CD4-positive, alpha-beta T cell (primary cell): ENCODE measurements at regions not wholly inside any gene's neighbourhood (a gene's known extent, or its start where the extent isn't known, plus 50 kb on each side); places are given as distances from the start of the nearest gene placed in this dataset.

ENCODE experiments used
- ATAC-seq: fragments of 200-7000 bp; cut with Tn5 transposase; one replicate; pipeline ENCODE4 v1.10.0; 2022; ENCODE audit warnings: mild to moderate bottlenecking; ENCODE audit not compliant: poor library complexity
- CTCF ChIA-PET: fragments of 350-600 bp; sonication (Branson Sonifier 250); formaldehyde crosslinking; loops from one replicate; lab custom pipeline; 2021; ENCODE audit warnings: antibody characterized with exemption, inconsistent platforms; lab: Charles Lee
- POLR2A ChIA-PET: fragments of 350-600 bp; sonication (Branson Sonifier 250); formaldehyde crosslinking; loops from one replicate; lab custom pipeline; 2021; ENCODE audit warnings: antibody characterized with exemption, inconsistent platforms; lab: Charles Lee
- DNase-seq, 14 experiments: peaks; one replicate each; pipeline ENCODE4 v3.0.0-alpha.2; 2013 to 2020; ENCODE audit warnings: mixed read lengths in 2 of 14
- H3K27ac ChIP-seq, 2 donors: one replicate each; pipeline versions ENCODE4 v1.5.1 to v1.7.0; 2013; ENCODE audit warnings: low read length in 2 of 2, low read depth in 1 of 2, mild to moderate bottlenecking in 1 of 2
- H3K27me3 ChIP-seq, 2 experiments: 1 replicate in 1 of 2; 2 replicates in 1 of 2; pipeline versions ENCODE4 v1.6.1 to v1.7.0; 2013; ENCODE audit warnings: low read length in 2 of 2, control low read depth in 1 of 2, mild to moderate bottlenecking in 1 of 2, moderate library complexity in 1 of 2; ENCODE audit not compliant: insufficient read depth in 2 of 2, control insufficient read depth in 1 of 2
- H3K36me3 ChIP-seq: one replicate; pipeline ENCODE4 v1.6.1; 2013; ENCODE audit warnings: low read length, control low read depth; ENCODE audit not compliant: insufficient read depth
- H3K4me1 ChIP-seq: one replicate; pipeline ENCODE4 v1.6.1; 2013; ENCODE audit warnings: low read length, control low read depth; ENCODE audit not compliant: insufficient read depth
- H3K4me3 ChIP-seq: one replicate; pipeline ENCODE4 v1.5.1; 2013; ENCODE audit warnings: mild to moderate bottlenecking, low read length, moderate library complexity
- H3K9me3 ChIP-seq, 2 experiments: 1 replicate in 1 of 2; 2 replicates in 1 of 2; pipeline versions ENCODE4 v1.6.1 to v1.7.0; 2013; ENCODE audit warnings: low read length in 2 of 2, mild to moderate bottlenecking in 2 of 2, control low read depth in 1 of 2, moderate library complexity in 1 of 2; ENCODE audit not compliant: control insufficient read depth in 1 of 2, insufficient read depth in 1 of 2
- H3K27ac Mint-ChIP-seq: one replicate; pipeline ENCODE4 v1.8.0; 2020; ENCODE audit warnings: mixed read lengths
- H3K27me3 Mint-ChIP-seq: one replicate; pipeline ENCODE4 v1.8.0; 2021; ENCODE audit warnings: mixed read lengths
- H3K36me3 Mint-ChIP-seq: one replicate; pipeline ENCODE4 v1.8.0; 2021; ENCODE audit warnings: low read depth, mixed read lengths
- H3K4me1 Mint-ChIP-seq: one replicate; pipeline ENCODE4 v1.8.0; 2021; ENCODE audit warnings: low read depth, mixed read lengths
- H3K4me3 Mint-ChIP-seq: one replicate; pipeline ENCODE4 v1.8.0; 2020; ENCODE audit warnings: mild to moderate bottlenecking, mixed read lengths
- H3K9me3 Mint-ChIP-seq: one replicate; pipeline ENCODE4 v1.8.0; 2020; ENCODE audit warnings: mixed read lengths
- intact Hi-C, 2 experiments: fragments of 100-400 bp; cut with DNase I in 1 of 2; cut with micrococcal nuclease in 1 of 2; formaldehyde crosslinking; loops; one replicate each; pipeline versions ENCODE4 v1.15.1 to v1.9.0; 2023 to 2025; cut with DNase I, micrococcal nuclease
- TF ChIP-seq, protein P1 (sequence below): fragments of 200-600 bp; IDR thresholded peaks from one replicate; pipeline ENCODE4 v1.8.0; 2022; ENCODE audit warnings: antibody characterized with exemption, mild to moderate bottlenecking

DNA sequence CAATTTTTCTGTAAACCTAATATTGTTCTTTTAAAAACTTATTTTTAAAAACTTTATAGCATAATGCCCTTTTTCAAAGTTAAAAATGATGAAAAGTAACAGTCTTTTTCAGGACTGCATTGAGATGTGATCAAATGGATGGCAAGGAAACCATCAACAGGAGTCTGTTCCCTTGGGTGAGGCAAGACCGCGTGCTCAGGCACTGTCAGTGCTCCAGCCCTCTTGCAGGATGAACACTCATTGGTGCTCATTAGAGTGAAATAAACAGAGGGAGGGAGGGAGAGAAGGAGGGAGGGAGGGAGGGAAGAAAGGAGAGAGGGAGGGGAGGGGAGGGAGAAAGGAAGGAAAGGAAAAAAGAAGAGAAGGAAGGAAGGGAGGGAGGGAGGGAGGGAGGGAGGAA is 145.7 kb upstream of the CHST15 start:
- Mint-ChIP-seq H3K27ac (no peak overlapping the region), H3K27me3 (no peaks in the 10 kb centered on the region), H3K36me3 (no peaks in the 10 kb centered on the region), H3K4me1 (no peaks in the 10 kb centered on the region), H3K9me3 (no peaks in the 10 kb centered on the region), H3K4me3 (no peak overlapping the region)
- no peak for DNase-seq
- no peak for ATAC-seq
- ChIA-PET CTCF (no interaction called here), POLR2A (interaction anchor here (1.1 kb wide), 1 partner anchor 17 kb away, joined by 3 read pairs; no protein-coding TSS in a partner anchor)
- Histone ChIP-seq H3K36me3 (no peaks in the 10 kb centered on the region), H3K27me3 (no peaks in the 10 kb centered on the region), H3K4me1 (no peaks in the 10 kb centered on the region), H3K4me3 (no peak overlapping the region), H3K27ac (no peak overlapping the region), H3K9me3 (peaks cover 0 to 3% of the 10 kb centered on the region in 2 experiments)
- TF ChIP-seq, protein P1, sequence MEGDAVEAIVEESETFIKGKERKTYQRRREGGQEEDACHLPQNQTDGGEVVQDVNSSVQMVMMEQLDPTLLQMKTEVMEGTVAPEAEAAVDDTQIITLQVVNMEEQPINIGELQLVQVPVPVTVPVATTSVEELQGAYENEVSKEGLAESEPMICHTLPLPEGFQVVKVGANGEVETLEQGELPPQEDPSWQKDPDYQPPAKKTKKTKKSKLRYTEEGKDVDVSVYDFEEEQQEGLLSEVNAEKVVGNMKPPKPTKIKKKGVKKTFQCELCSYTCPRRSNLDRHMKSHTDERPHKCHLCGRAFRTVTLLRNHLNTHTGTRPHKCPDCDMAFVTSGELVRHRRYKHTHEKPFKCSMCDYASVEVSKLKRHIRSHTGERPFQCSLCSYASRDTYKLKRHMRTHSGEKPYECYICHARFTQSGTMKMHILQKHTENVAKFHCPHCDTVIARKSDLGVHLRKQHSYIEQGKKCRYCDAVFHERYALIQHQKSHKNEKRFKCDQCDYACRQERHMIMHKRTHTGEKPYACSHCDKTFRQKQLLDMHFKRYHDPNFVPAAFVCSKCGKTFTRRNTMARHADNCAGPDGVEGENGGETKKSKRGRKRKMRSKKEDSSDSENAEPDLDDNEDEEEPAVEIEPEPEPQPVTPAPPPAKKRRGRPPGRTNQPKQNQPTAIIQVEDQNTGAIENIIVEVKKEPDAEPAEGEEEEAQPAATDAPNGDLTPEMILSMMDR = no peak
- intact Hi-C loops = no loop called here

GRCh38 chr10:124238367-124238766 is 145.0 kb upstream of the CHST15 start:
- H3K27me3 ChIP-seq = no peaks in the 10 kb centered on the region
- ChIA-PET POLR2A (interaction anchor here (1.1 kb wide), 1 partner anchor 17 kb away, joined by 3 read pairs; no protein-coding TSS in a partner anchor), CTCF (no interaction called here)
- no peaks in the 10 kb centered on the region for H3K4me1 Mint-ChIP-seq
- no peaks in the 10 kb centered on the region for H3K4me1 ChIP-seq
- no peak overlapping the region for H3K27ac ChIP-seq
- DNase-seq (no peak), ATAC-seq (no peak)
- no peaks in the 10 kb centered on the region for H3K36me3 ChIP-seq
- H3K27ac Mint-ChIP-seq = no peak overlapping the region
- TF ChIP-seq, protein P1 = no peak
- H3K27me3 Mint-ChIP-seq = no peaks in the 10 kb centered on the region
- no peak overlapping the region for H3K4me3 ChIP-seq
- H3K9me3 ChIP-seq = peaks cover 0 to 9% of the 10 kb centered on the region in 2 experiments
- H3K4me3 Mint-ChIP-seq = no peak overlapping the region
- no peaks in the 10 kb centered on the region for H3K9me3 Mint-ChIP-seq
- intact Hi-C loops = no loop called here
- no peaks in the 10 kb centered on the region for H3K36me3 Mint-ChIP-seq

DNA sequence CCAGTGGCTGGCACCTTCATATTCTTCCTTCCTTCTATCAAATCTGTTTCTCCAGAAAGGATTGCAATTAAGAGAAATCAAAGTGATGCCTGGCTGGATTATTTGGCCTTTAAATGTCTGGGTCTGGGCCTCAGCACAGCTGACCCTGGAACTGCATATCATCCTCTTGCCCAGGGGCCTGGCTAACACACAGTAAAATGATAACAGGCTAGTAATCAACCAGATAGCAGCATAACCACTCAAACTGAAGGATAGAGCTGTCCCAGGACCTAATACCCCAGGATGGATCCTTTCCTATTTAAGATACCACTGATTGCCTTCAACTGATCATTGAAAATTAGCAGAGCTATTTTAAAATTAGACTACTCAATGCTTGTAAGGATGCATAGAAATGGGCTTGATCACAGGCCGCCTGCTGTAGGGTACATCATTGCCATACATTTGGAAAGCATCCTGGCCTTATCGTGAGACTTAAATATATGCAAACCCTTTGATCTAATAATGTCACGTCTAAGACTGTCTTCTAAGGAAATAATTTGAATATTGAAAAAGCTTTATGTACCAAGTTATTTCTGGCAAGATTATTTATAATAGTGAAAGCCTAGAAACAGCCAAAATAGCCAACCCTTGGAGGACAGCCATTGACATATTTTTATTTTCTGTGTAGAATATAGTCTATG is 144.0 kb upstream of the CHST15 start:
- no peak overlapping the region for H3K4me3 ChIP-seq
- ATAC-seq (no peak), DNase-seq (no peak)
- no peaks in the 10 kb centered on the region for H3K4me1 ChIP-seq
- Mint-ChIP-seq H3K27me3 (no peaks in the 10 kb centered on the region), H3K27ac (no peak overlapping the region), H3K4me1 (no peaks in the 10 kb centered on the region), H3K36me3 (no peaks in the 10 kb centered on the region), H3K4me3 (no peak overlapping the region), H3K9me3 (no peaks in the 10 kb centered on the region)
- H3K36me3 ChIP-seq = no peaks in the 10 kb centered on the region
- TF ChIP-seq, protein P1 = no peak
- peaks cover 0 to 9% of the 10 kb centered on the region in 2 experiments for H3K9me3 ChIP-seq
- ChIA-PET POLR2A (interaction anchor here (0.6 kb wide), 1 partner anchor 14 kb away, joined by 3 read pairs; no protein-coding TSS in a partner anchor), CTCF (no interaction called here)
- no peaks in the 10 kb centered on the region for H3K27me3 ChIP-seq
- intact Hi-C loops = no loop called here
- no peak overlapping the region for H3K27ac ChIP-seq
